Mesodermal cell (in vitro differentiated cells): ENCODE measurements at regions not wholly inside any gene's neighbourhood (a gene's known extent, or its start where the extent isn't known, plus 50 kb on each side); places are given as distances from the start of the nearest gene placed in this dataset.

Experiments used
- H3K27ac ChIP-seq: 2 replicates; pipeline ENCODE4 v1.7.0; 2013; ENCODE audit warnings: mild to moderate bottlenecking, low read depth, low read length, moderate library complexity; ENCODE audit not compliant: severe bottlenecking
- H3K36me3 ChIP-seq: 2 replicates; pipeline ENCODE4 v1.7.1; 2013; ENCODE audit warnings: mild to moderate bottlenecking, low read length, moderate library complexity; ENCODE audit not compliant: control insufficient read depth, insufficient read depth
- H3K4me1 ChIP-seq: one replicate; pipeline ENCODE4 v1.7.1; 2013; ENCODE audit warnings: mild to moderate bottlenecking, low read length; ENCODE audit not compliant: insufficient read depth, control insufficient read depth, poor library complexity, severe bottlenecking
- H3K4me3 ChIP-seq: 2 replicates; pipeline ENCODE4 v1.7.0; 2013; ENCODE audit warnings: low read length, control low read depth, mild to moderate bottlenecking; ENCODE audit not compliant: insufficient read depth, poor library complexity, severe bottlenecking; ENCODE audit errors: extremely low read depth
- H3K9me3 ChIP-seq: 2 replicates; pipeline ENCODE4 v1.7.1; 2013; ENCODE audit warnings: mild to moderate bottlenecking, low read length, moderate library complexity; ENCODE audit not compliant: control insufficient read depth
- WGBS, 2 experiments: methylation state at CpG; one replicate each; pipeline ENCODE4 v1.1.5; 2013; ENCODE audit warnings: missing lambda C conversion rate in 2 of 2; ENCODE audit not compliant: insufficient coverage in 2 of 2; 5-methylcytosine and 5-hydroxymethylcytosine counted together

- Histone ChIP-seq H3K4me1 (no peaks in the 10 kb centered on the region), H3K36me3 (no peaks in the 10 kb centered on the region), H3K9me3 (no peaks in the 10 kb centered on the region), H3K27ac (no peak overlapping the region), H3K4me3 (no peak overlapping the region)
- 80 to 94% methylated on average over 1 to 2 of the region's 3 CpGs for WGBS, 2 experiments
Measured at GRCh38 chr2:59733970-59734369, 819.5 kb downstream of the BCL11A start.

GRCh38 chr2:59733567-59733930 lies 819.9 kb downstream of the BCL11A start:
- Histone ChIP-seq H3K27ac (no peak overlapping the region), H3K9me3 (no peaks in the 10 kb centered on the region), H3K4me3 (no peak overlapping the region), H3K4me1 (no peaks in the 10 kb centered on the region), H3K36me3 (no peaks in the 10 kb centered on the region)
- 67 to 100% methylated on average over 1 of the region's 2 CpGs for WGBS, 2 experiments

- no peaks in the 10 kb centered on the region for H3K36me3 ChIP-seq
- no peaks in the 10 kb centered on the region for H3K4me1 ChIP-seq
- no peak overlapping the region for H3K27ac ChIP-seq
- WGBS, 2 experiments, result 89 to 92% methylated on average over 4 to 11 of the region's 15 CpGs
- H3K9me3 ChIP-seq, result no peaks in the 10 kb centered on the region
- H3K4me3 ChIP-seq, result no peak overlapping the region
Measured at GRCh38 chr2:59732871-59733566, 820.4 kb downstream of the BCL11A start.

GRCh38 chr2:59727121-59727590 lies 826.3 kb downstream of the BCL11A start:
- Histone ChIP-seq H3K27ac (no peak overlapping the region), H3K9me3 (no peaks in the 10 kb centered on the region), H3K4me1 (peaks cover 7% of the 10 kb centered on the region), H3K4me3 (no peak overlapping the region), H3K36me3 (no peaks in the 10 kb centered on the region)
- no CpG with 5 or more reads among the region's 2 CpGs for WGBS, 2 experiments

GRCh38 chr2:59726228-59727120 lies 827.0 kb downstream of the BCL11A start:
- WGBS, 2 experiments, result 82 to 100% methylated on average over 1 to 3 of the region's 9 CpGs
- Histone ChIP-seq H3K36me3 (no peaks in the 10 kb centered on the region), H3K9me3 (no peaks in the 10 kb centered on the region), H3K4me3 (no peak overlapping the region), H3K27ac (no peak overlapping the region), H3K4me1 (peaks cover 7% of the 10 kb centered on the region)

GRCh38 chr2:59724746-59725145 lies 828.7 kb downstream of the BCL11A start:
- 80 to 94% methylated on average over 1 to 2 of the region's 3 CpGs for WGBS, 2 experiments
- H3K36me3 ChIP-seq, result no peaks in the 10 kb centered on the region
- H3K9me3 ChIP-seq, result no peaks in the 10 kb centered on the region

GRCh38 chr2:59720296-59720866 lies 833.1 kb downstream of the BCL11A start:
- Histone ChIP-seq H3K9me3 (no peaks in the 10 kb centered on the region), H3K4me1 (no peaks in the 10 kb centered on the region), H3K36me3 (no peaks in the 10 kb centered on the region), H3K4me3 (no peak overlapping the region), H3K27ac (no peak overlapping the region)
- 92 to 100% methylated on average over 1 to 3 of the region's 4 CpGs for WGBS, 2 experiments

More at GRCh38 chr2:59724746-59725145, 828.7 kb downstream of the BCL11A start:
- Histone ChIP-seq H3K4me1 (peaks cover 7% of the 10 kb centered on the region), H3K4me3 (no peak overlapping the region), H3K27ac (no peak overlapping the region)

- Histone ChIP-seq H3K4me3 (no peak overlapping the region), H3K36me3 (no peaks in the 10 kb centered on the region), H3K4me1 (no peaks in the 10 kb centered on the region), H3K9me3 (no peaks in the 10 kb centered on the region), H3K27ac (no peak overlapping the region)
- 80% methylated on average over 1 of the region's 3 CpGs for WGBS, 2 experiments
Measured at GRCh38 chr2:59713577-59713976, 839.9 kb downstream of the BCL11A start.

GRCh38 chr2:59711121-59711520 lies 842.3 kb downstream of the BCL11A start:
- no peak overlapping the region for H3K4me3 ChIP-seq
- H3K27ac ChIP-seq, result no peak overlapping the region
- no peaks in the 10 kb centered on the region for H3K9me3 ChIP-seq
- no peaks in the 10 kb centered on the region for H3K4me1 ChIP-seq
- H3K36me3 ChIP-seq, result no peaks in the 10 kb centered on the region

GRCh38 chr2:59706729-59707128 lies 846.7 kb downstream of the BCL11A start:
- Histone ChIP-seq H3K27ac (no peak overlapping the region), H3K4me3 (no peak overlapping the region), H3K9me3 (no peaks in the 10 kb centered on the region), H3K4me1 (no peaks in the 10 kb centered on the region), H3K36me3 (no peaks in the 10 kb centered on the region)
- 94% methylated on average over 2 of the region's 4 CpGs for WGBS, 2 experiments
